Fibroblast of skin of abdomen (primary cell): ENCODE measurements at regions not wholly inside any gene's neighbourhood (a gene's known extent, or its start where the extent isn't known, plus 50 kb on each side); places are given as distances from the start of the nearest gene placed in this dataset.
A peak's percentile ranks its signal among the peaks of the same experiment; 100 is the strongest.

Source experiments
- DNase-seq: peaks from one replicate; pipeline ENCODE4 v3.0.0-alpha.2; 2013

DNA sequence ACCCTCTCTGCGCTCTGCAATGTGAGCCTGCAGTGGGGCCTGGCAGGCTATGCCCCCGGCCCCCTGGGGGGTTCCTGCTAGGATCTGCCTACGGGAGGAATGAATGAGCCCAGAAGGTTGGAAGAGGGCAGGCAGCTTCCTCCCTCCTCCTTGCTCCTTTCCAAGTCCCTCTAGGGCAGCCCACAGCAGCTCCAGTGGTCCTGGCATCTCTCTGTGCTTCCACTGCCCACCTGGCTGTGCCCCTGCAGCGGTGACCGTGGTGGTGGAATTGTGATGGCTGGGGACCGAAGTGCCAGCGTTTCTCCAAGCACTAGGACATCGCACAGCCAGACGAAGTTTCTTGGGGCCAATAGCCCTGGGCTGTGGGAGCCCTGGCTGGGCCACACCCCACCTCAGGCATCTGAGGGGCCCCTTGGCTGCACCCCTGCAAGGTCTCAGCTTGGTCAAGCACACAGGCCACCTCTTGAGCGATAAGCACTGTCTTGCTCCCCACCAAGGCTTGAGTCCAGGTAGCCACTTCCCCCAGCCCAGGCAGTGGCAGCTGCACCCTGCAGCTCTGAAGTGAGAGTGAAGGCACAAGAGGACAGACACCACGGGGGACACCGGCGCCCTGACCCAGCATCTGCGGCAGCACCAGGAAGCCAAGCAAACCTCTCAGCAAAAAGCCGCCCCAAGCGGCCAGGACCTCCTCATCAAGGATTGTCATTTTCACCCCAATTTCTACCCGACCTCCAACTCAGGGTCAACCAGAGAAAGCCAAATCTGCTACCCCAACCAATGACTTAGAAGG is 346.3 kb downstream of the CTTN start:
- DNase-seq = no peak

DNA sequence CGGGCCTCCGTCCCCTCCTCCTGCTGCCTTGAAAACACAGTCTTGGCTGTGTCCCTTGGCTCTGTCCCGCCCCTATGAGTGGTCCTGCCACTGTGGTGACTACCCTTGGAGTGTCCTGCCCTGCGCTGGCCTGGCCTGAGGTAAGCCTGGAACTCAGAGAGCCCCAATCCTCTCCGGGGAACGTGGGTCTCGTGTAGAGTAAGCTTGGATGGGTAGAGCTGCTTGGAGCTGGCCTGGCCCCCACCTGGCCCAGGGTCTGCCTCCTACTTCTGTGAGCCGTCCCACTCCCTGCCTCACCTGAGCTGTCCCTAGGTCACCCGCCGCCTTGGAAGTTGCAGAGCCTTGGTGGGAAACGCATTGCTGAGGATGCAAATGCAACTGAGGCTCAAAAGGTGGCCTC is 347.1 kb downstream of the CTTN start:
- DNase-seq = no peak

DNA sequence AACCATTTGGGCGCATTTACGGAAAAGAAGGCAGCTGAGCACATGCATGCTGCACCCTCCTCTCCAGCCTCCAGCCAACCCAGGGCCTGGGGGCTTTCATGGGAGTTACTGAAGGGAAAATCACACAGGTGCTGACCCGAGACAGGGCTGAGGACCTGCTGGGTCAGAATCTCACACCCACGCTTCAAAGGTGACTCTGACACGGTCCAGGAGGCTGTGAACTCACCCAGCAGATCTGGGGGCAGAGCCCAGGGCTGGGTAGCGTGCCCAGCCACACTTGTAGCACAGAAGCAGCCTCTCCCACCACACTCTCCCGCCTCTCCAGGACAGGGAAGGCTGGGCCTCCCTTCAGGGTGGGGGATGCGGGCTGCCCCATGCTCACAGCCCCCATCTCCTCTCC is 347.6 kb downstream of the CTTN start:
- no peak for DNase-seq

DNA sequence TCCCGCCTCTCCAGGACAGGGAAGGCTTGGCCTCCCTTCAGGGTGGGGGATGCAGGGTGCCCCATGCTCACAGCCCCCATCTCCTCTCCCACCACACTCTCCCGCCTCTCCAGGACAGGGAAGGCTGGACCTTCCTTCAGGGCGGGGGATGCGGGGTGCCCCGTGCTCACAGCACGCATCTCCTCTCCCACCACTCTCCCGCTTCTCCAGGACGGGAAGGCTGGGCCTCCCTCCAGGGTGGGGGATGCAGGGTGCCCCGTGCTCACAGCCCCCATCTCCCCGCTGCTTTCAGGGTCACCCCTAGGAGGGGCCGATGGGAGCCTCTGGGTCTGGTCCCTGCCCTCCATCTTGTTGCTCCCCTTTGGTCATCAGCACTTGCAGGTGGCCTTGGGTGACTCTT is 348.0 kb downstream of the CTTN start:
- DNase-seq = no peak

DNA sequence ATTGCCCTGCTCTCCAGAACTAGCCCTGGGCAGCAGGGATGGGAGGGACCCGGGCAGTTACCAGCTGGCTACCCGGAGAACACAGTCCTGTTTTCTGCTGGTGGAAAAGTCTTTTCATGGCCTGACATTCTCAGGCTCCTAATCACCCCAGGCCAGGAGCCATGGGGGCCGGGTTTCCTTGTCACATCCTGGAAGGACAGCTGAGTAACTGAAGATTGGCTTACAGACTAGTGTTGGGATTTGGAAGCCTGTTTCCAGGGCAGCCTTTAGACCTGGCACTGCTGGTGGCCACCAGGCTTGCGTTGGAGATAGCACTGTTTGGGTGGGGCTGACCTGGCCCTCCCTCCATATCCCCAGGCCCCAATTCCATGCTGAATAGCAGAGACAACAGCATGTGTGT is 349.0 kb downstream of the CTTN start:
- DNase-seq = no peak

DNA sequence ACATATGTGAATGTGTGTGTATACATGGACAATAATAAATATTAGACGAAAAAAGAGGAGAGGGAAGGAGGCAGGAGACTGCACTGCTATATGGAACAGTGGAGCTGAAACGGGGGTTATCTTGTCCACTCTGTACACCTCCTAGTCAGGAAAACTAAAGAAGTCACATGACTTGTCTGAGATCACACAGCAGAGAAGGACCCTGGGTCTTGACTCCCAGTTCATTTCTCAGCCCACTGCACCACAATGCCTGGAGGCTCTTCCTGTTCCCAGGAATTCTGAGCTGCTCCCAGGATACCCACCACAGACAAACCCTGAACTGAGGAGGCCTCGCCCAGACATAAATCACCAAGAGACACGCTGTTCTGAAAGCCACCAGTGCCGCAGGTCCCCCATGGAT is 349.6 kb downstream of the CTTN start:
- no peak for DNase-seq

DNA sequence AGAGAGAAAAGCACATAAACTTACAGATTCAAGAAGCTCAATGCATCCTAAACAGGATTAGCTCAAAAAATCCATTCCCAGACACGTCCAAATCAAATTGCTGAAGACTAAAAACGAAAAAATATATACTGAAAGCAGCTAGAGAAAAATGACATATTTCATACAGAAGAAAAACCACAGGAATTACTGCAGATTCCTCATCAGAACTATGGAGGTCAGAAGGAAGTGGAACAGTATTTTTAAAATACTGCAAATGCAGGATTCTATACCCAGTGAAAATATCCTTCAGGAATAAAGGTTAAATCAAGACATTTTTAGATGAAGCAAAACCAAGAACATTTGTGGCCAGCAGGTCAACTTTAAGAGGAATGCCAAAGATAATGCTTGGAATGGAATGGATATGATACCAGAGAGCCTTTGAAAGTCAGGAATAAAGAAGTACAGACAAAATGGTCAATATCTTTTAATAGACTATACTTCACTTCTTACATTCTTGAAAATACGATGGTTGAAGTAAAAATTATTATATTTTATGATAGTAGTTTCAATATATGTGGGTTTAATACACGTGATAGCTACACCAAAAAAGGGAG is 352.9 kb downstream of the CTTN start:
- no peak for DNase-seq

DNA sequence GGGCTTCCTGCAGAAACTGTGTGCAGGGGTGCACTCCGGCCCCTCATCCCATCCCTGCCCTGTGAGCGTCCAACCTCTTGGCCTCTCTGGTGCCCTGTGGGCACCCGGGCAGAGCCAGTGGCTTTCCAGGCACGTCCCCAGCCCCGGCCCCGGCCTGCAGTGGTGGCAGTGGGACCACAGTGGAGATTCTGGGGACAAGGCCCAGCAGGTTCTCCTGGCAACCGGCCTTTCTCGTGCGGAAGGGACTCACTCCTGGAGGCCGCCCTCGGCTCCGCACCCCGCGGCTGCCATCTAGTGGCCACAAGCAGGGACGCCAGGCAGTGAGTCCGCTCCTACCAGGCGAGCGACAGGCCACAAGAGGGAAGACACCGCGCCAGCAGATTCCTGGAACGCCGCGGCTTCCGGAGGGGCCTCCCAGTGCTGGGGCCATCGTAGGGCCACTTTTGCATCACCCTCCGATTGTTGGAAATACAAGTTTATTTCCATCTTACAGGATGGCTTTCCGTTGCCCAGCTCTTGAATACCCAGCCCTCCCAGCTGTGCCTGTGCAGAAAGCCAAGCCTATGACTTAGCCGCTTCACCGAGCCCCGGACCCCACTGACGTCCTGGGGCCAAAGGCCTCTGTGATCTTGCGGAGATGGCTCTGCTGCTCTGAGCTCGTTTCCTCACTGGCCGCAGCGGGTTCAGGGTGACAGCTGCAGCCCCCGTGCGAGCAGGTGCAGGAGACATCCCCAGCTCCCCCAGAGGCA is 357.3 kb downstream of the CTTN start:
- peak; percentile 52 for DNase-seq

DNA sequence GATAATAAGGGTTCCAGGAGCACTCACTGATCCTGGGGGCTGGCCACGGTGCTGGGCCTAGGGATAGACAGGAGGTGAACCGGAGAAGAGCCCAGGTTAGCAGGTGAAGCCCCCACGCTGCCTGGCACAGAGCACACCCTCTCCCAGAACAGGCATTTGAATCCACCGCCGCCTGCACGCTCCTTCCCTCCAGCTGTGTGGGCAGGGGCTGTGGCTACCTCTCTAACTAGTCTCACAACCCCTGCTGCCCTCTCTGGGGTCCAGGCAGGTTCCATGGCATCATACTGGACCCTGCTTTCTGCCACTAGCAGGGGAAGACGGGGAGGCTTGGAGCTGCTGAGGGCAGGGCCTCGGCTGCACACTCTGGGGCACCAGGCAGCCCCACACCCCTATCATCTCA is 358.0 kb downstream of the CTTN start:
- DNase-seq = no peak

DNA sequence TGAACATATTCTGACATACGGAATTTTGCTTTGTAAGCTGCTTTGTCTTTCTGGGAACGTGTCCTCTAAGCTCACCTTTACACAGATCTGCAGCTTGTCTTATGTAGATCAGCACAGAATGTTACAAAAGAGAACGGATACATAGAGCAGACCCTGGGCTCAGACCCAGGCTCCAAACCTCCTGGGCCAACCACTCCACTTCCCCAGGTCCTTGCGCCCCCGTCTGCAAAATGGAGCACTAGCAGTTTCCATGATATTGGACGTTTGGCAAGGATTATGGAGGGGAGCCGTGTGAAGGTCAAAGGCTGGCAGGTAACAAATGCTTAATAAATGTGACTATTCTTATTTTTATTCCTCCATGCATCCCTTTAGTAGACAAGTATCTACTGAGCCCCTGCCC is 358.4 kb downstream of the CTTN start:
- no peak for DNase-seq

DNA sequence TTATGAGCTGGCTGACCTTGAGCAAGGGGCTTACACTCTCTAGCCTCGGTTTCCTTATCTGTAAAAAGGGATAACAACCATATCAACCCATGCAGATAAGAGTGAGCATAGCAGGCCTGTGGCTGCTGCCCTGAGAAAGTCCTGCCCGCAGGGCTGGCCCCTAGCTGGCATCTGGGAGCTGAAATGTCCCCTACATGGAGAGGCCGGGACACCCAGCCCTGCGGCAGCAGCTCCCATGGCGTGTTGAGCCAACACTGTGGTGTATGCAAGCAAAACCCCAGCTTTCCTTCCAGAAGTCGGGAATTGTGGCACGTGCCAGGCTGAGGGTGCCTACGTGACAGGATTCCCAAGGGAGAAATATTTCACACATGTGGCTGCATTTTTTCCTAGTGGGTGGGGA is 358.9 kb downstream of the CTTN start:
- no peak for DNase-seq

DNA sequence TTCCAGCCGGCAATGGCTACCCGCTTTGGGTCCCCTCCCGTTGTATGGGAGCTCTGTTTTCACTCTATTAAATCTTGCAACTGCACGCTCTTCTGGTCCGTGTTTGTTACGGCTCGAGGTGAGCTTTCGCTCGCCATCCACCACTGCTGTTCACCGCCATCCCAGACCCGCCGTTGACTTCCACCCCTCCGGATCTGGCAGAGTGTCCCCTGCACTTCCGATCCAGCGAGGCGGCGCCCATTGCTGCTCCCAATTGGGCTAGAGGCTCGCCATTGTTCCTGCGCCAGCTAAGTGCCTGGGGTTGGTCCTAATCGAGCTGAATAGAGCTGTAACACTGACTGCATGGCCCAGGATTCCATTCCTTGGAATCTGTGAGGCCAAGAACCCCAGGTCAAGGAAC is 359.9 kb downstream of the CTTN start:
- no peak for DNase-seq

DNA sequence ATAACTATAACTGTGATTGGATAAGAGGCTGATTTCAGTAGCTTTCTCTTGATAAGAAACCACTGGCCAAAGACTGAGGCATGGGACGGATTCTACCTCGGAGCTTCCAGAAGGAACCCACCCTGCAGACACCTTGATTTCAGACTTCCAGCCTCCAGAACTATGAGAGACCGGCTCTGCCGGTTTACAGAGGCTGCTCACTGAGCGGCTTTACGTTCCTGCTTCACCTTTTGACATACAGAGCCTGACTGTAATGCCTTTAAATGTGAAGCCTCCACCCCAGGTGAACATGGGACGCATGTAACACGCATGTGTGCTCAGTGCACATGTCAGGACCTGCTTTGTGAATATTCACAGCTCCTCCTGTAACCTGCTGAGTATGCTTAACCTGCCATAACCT is 361.5 kb downstream of the CTTN start:
- DNase-seq = no peak

DNA sequence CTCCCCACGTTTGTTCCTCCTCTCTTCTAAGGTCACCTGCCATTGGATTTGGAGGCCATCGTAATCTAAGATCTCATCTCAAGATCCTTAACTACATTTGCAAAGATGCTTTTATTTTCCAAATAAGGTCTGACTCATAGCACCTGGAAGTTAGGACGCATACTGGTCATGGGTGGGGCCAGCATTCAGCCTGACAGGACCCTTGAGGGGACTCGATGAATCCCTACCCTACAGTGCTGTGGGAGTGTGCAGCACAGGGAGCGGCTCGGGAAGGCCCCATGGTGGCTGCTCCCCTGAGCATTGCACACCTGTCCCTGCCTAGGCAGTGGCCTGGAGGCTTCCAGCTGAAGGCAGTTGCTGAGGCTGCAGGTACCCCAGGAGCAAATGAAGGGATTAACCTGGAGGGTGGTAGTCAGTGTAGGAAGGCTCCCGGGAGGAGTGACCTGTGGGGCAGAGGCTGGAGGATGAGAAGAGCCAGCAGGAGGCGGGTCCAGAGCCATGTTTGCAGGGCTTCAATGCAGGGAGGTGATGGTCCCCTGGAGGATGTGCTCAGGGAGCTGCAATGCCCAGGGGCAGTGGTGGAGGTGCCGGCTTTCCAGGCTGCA is 362.2 kb downstream of the CTTN start:
- no peak for DNase-seq

DNA sequence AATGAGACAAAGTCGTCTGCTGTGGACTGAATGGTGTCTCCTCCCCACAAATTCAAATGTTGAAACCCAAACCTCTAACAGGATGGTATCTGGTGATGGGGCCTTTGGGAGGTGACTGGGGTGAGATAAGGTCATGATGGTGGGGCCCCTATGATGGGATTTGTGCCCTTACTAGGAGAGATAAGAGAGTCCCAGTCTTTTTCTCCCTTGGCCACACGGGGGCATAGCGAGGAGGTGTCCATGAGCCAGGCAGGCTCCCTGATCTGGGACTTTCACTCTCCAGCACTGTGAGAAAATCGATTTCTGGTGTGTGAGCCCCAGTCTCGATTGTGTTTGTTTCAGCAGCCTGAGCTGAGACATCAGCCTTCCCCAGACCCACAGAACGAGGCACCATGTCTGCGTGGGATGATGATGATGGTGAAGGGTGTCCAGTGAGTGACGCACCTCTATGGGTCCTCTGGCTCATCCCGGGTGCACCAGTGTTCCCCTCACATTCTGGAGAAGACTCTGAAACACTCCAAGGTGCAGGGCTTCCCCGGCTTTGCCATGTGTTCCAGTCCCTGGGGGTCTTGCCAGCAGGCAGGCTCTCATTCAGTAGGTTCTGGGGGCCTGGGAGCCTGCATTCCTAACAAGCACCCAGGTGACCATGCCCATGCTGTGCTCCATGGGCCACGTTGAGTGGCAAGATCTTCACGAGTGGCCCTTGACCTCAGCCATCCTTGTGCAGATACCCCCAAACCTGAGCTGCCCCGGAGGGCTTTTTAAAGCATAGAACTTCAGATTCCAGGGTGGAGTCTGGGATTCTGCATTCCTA is 363.0 kb downstream of the CTTN start:
- no peak for DNase-seq

DNA sequence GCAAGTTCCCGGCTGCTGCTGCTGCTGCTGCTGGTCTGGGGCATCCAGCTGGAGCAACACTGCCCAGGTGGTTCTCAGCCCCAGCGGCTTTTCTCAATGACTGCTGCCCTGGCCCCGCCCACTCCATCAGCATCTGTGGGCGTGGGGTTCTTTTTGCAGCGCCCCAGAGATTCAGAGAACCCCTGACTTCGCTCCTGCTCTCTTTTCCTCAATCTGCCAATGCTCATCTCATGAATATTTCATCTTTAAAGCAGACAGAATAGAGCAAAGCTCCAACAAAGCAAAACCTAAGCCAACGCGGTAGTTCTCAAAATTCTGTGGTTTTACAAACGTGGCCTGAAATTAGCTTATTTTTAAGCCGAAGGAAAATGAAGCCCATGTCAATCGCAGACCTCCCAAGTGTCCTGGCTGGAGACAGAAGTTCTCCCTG is 363.6 kb downstream of the CTTN start:
- DNase-seq = no peak

DNA sequence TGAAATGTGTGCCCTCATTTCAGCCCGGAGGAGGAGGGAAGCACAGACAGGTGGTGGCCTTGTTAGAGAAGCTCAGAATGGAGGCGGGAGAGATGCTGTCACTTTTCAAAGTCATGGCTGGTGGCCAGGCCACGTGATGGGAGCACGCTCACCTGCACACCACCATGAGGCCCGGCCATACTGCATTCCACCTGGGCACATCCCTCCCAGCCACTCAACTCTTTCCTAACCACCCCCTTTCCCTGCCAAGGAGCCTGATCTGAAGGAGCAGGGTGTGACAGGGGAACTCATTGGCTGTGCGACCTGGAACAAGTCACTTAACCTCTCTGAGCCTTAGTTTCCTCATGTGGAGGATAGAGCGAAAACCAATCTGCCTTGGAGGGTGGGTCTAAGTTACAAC is 364.5 kb downstream of the CTTN start:
- no peak for DNase-seq

DNA sequence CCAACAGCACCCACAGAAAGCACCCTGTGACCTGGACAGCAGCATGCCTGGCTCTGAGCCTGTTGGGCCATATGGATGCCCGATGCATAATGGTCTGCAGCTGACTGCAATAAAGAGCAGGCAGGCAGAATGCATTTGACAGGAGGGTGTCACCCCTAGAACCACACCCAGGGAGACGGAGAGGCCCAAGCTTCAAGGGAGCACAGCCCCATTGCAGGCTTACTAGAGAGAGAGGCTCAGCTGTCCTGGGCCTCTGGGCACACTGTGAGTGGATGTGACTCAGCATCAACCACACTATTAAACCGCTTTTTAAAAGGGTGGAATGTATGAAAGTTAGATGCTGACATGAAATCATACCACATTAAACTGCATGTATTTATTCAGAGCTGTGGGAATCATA is 365.3 kb downstream of the CTTN start:
- DNase-seq = no peak

DNA sequence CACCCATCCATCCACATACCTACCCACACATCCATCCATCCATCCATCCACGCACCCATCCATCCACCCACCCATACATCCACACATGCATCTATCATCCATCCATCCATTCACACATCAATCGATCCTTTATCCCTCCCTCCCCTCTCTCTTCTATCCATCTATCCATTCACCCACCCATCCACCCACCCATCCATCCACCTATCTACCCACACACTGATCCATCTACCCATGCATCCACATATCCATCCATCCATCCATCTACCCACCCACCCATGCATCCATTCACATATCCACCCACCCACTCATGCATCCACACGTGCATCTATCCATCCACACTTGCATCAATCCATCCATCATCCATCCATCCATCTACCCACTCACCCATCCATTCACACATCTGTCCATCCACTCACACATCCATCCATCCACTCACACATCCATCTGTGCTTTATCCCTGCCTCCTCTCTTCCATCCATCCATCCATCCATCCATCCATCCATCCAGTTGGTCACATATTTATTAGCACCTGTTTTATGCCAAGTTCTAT is 366.1 kb downstream of the CTTN start:
- DNase-seq = no peak

DNA sequence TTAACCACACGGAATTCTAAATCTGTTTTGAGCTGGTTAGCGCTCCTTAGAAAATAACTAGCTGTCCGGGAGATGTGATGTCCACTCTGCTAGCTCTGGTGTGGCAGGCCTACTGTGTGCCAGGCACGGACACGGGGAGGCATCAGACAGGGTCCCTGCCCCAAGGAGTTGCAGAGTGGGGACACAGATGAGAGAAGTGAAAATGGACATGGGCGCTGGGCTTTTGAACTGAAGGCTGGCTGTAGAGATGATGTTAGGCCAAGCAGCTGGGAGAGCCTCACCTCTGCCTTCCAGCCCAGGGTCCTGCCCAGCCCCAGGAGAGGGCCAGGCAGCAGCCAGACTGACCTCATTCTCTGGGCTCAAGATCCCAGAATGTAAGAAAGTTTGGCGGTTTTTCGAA is 368.6 kb downstream of the CTTN start:
- DNase-seq = no peak

DNA sequence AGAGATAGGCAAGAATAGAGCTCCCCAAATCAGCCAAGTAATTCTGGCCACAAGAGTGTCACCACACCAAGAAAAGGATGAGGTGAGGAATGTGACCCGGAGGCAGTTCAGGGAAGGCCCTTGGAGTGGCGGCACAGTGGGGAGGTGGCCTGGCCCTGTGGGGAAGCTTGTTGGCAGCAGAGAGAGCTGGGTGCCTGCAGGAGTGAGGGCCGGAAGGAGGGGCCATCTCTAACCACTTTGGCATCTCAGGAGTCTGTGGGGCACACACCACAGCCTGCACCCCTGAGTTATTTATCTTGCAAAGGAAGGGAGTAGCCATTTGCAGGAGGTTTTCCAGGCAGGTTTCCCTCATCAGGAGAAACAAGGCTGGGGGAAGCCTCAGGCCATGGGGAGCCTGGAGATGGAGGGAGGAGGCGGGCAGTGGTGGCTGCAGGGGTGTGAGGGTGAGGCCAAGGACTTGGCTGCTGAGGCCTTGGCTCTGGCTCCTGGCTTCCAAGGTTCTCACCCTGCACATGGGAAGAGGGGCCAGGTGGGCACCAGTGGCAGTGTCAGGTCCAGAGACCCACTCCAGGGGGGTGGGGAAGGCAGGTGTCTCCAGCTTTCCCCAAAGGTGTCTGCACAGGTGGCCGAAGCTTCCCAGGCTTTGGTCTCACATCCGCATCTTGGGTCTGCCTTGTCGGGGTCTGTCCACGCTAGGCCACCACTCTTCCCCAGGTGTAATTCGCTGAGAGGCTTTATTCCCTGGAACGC is 370.2 kb downstream of the CTTN start:
- no peak for DNase-seq

DNA sequence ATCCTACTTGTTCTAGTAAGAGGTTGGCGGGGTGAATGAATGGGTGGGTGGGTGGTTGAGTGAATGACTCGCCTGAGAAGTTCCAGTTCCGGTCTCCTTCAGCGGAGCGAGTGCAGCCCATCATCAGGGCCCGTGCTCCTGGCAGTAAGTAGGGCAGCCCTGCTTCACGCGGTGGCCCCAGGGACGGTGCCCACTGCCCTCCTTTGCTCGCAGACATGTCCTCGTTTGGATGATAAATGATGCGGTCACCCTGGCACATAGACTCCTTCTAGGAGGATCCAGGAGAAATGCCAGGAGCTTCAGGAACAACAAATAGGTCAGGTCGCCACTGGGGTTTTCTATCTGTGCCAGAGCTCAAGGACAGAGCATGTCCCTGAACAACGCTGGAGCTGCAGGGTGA is 370.8 kb downstream of the CTTN start:
- DNase-seq = no peak
